Ishikawa (cell line): ENCODE measurements at regions not wholly inside any gene's neighbourhood (a gene's known extent, or its start where the extent isn't known, plus 50 kb on each side); places are given as distances from the start of the nearest gene placed in this dataset.

Source experiments
- CEBPB ChIP-seq: IDR thresholded peaks from 2 replicates; pipeline ENCODE4 v1.6.1; 2012
- EGR1 ChIP-seq: IDR thresholded peaks from 2 replicates; pipeline ENCODE4 v1.6.1; 2012
- EP300 ChIP-seq: IDR thresholded peaks from 2 replicates; pipeline ENCODE4 v1.6.1; 2012; ENCODE audit warnings: borderline replicate concordance
- TF ChIP-seq, protein P1 (sequence below): IDR thresholded peaks from 2 replicates; pipeline ENCODE4 v1.6.1; 2012
- TF ChIP-seq, protein P2 (sequence below): IDR thresholded peaks from 2 replicates; pipeline ENCODE4 v1.6.1; 2012; ENCODE audit warnings: low read depth, mild to moderate bottlenecking

DNA sequence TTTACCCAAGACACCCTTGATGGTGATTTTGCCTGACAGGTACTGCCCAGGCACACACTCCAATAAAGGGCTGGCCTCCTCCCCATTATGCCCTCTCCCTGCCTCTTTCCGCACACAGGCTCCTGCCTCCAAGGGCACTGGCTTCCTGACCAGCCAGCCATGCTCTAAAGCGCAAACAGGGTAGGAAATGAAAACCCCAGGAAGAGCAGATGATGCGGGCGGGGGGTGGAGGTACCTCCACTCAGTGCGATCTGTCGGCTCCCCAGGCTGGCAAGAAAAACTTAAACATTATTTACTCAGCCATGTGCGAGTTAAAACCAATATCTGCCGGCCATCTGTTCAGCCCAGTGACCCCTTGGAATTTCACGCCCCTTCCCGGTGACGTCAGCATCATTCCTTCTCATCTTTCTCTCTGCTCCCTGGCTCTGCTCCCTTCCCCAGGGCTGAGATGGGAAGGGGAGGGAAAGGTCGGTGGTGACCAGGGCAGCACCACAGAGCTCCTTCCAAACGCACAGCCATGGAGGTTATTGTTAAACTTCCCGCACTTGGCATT is 262.5 kb downstream of the CBLN1 start:
- TF ChIP-seq EGR1, result no peak
- no peak for TF ChIP-seq EP300
- TF ChIP-seq CEBPB, result no peak
- TF ChIP-seq, protein P1, sequence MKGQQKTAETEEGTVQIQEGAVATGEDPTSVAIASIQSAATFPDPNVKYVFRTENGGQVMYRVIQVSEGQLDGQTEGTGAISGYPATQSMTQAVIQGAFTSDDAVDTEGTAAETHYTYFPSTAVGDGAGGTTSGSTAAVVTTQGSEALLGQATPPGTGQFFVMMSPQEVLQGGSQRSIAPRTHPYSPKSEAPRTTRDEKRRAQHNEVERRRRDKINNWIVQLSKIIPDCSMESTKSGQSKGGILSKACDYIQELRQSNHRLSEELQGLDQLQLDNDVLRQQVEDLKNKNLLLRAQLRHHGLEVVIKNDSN, result no peak
- TF ChIP-seq, protein P2, sequence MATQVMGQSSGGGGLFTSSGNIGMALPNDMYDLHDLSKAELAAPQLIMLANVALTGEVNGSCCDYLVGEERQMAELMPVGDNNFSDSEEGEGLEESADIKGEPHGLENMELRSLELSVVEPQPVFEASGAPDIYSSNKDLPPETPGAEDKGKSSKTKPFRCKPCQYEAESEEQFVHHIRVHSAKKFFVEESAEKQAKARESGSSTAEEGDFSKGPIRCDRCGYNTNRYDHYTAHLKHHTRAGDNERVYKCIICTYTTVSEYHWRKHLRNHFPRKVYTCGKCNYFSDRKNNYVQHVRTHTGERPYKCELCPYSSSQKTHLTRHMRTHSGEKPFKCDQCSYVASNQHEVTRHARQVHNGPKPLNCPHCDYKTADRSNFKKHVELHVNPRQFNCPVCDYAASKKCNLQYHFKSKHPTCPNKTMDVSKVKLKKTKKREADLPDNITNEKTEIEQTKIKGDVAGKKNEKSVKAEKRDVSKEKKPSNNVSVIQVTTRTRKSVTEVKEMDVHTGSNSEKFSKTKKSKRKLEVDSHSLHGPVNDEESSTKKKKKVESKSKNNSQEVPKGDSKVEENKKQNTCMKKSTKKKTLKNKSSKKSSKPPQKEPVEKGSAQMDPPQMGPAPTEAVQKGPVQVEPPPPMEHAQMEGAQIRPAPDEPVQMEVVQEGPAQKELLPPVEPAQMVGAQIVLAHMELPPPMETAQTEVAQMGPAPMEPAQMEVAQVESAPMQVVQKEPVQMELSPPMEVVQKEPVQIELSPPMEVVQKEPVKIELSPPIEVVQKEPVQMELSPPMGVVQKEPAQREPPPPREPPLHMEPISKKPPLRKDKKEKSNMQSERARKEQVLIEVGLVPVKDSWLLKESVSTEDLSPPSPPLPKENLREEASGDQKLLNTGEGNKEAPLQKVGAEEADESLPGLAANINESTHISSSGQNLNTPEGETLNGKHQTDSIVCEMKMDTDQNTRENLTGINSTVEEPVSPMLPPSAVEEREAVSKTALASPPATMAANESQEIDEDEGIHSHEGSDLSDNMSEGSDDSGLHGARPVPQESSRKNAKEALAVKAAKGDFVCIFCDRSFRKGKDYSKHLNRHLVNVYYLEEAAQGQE, result no peak
